ENCODE measurements at regions not wholly inside any gene's neighbourhood (a gene's known extent, or its start where the extent isn't known, plus 50 kb on each side); places are given as distances from the start of the nearest gene placed in this dataset.
A peak's percentile ranks its signal among the peaks of the same experiment; 100 is the strongest.

- Histone ChIP-seq H3K4me1 (ENCODE audit: low read depth) (no peaks in the 10 kb centered on the region), H3K4me3 (no peak overlapping the region), H3K9me3 (peaks cover 71% of the 10 kb centered on the region), H3K36me3 (ENCODE audit: low read depth) (no peaks in the 10 kb centered on the region)
- no peak for DNase-seq
- intact Hi-C loops (cut with DNase I, micrococcal nuclease) = no loop called here
- no peak for ATAC-seq
- TF ChIP-seq CTCF (IDR thresholded peaks at IDR 0.05) = no peak
Observed at GRCh38 chr9:25994605-25995004, 316.4 kb upstream of the TUSC1 start.

- DNase-seq (no peak), ATAC-seq (no peak)
- Histone ChIP-seq H3K4me3 (no peak overlapping the region), H3K9me3 (peaks cover 70% of the 10 kb centered on the region), H3K36me3 (ENCODE audit: low read depth) (no peaks in the 10 kb centered on the region), H3K4me1 (ENCODE audit: low read depth) (no peaks in the 10 kb centered on the region)
- TF ChIP-seq CTCF (IDR thresholded peaks at IDR 0.05) = no peak
- intact Hi-C loops (cut with DNase I, micrococcal nuclease) = no loop called here
Observed at GRCh38 chr9:25990376-25990775, 312.1 kb upstream of the TUSC1 start.

GRCh38 chr9:25975667-25976066 lies 297.4 kb upstream of the TUSC1 start:
- Histone ChIP-seq H3K36me3 (ENCODE audit: low read depth) (no peaks in the 10 kb centered on the region), H3K4me1 (ENCODE audit: low read depth) (no peaks in the 10 kb centered on the region), H3K9me3 (peaks cover 20% of the 10 kb centered on the region), H3K4me3 (no peak overlapping the region)
- ATAC-seq (no peak), DNase-seq (no peak)
- intact Hi-C loops (cut with DNase I, micrococcal nuclease) = no loop called here
- no peak for TF ChIP-seq CTCF (IDR thresholded peaks at IDR 0.05)

GRCh38 chr9:25964239-25964638 lies 286.0 kb upstream of the TUSC1 start:
- peak in 1 of 3 donors; percentile 13 for DNase-seq

GRCh38 chr9:25960178-25960577 lies 281.9 kb upstream of the TUSC1 start:
- intact Hi-C loops (cut with DNase I, micrococcal nuclease) = loop anchor here in 1 of 2 donors (10.0 kb wide), 1 partner anchor 365 kb away; no protein-coding TSS in a partner anchor
- ATAC-seq = no peak

More at GRCh38 chr9:25964239-25964638, 286.0 kb upstream of the TUSC1 start:
- no peak for TF ChIP-seq CTCF (IDR thresholded peaks at IDR 0.05)
- no peak overlapping the region for H3K4me3 ChIP-seq
- H3K9me3 ChIP-seq = peaks cover 12% of the 10 kb centered on the region
- H3K36me3 ChIP-seq (ENCODE audit: low read depth) = no peaks in the 10 kb centered on the region
- H3K4me1 ChIP-seq (ENCODE audit: low read depth) = no peaks in the 10 kb centered on the region
- no peak for ATAC-seq
- intact Hi-C loops (cut with DNase I, micrococcal nuclease) = loop anchor here in 1 of 2 donors (10.0 kb wide), 1 partner anchor 361 kb away; no protein-coding TSS in a partner anchor

More at GRCh38 chr9:25960178-25960577, 281.9 kb upstream of the TUSC1 start:
- DNase-seq = no peak
- TF ChIP-seq CTCF (IDR thresholded peaks at IDR 0.05) = no peak
- H3K4me3 ChIP-seq = no peak overlapping the region
- H3K4me1 ChIP-seq (ENCODE audit: low read depth) = no peaks in the 10 kb centered on the region
- H3K36me3 ChIP-seq (ENCODE audit: low read depth) = no peaks in the 10 kb centered on the region
- peaks cover 10% of the 10 kb centered on the region for H3K9me3 ChIP-seq
